ENCODE measurements at regions not wholly inside any gene's neighbourhood (a gene's known extent, or its start where the extent isn't known, plus 50 kb on each side); places are given as distances from the start of the nearest gene placed in this dataset.

DNA sequence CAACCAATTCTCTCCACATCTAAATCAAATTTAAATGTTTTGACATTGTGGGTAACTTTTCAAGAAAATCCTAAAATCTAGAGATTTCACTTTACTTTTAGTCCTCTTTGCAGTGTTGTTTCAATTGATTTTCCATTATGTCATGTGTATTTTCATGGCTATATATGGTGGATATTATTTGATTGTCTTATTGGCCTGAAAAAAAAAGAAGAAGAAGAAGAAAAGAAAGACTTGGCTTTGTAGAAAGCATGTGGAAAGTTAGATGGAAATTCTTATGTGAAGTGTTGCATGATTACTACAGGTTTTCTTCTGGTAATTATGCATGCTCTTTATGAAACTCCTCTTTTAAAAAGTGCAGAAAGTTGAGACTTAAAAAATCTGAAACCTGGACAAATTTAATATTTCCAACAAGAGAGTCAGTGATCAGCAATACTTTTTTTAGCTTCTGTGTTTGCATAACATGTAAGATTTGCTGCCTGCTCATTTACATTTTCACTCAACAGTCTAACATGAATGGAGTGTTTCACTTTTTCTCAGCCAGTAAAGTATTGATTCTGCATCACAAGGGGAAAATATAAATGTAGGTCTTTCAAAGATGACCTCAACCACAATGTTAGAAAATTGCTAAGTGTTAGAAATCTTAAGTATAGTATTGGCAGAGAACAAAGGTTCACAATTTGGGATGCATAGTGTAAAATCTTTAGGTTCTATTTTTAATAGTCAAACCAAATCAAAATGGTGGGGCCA lies 438.7 kb downstream of the BCKDHB start:
- no peaks in the 10 kb centered on the region for H3K4me1 ChIP-seq (ENCODE audit: insufficient read depth)
- no peak for DNase-seq (ENCODE audit: low spot score)
- no peak overlapping the region for H3K4me3 ChIP-seq
- no peaks in the 10 kb centered on the region for H3K9me2 ChIP-seq (replicated peaks; ENCODE audit: insufficient read depth)
- TF ChIP-seq EZH2 (IDR thresholded peaks at IDR 0.05; ENCODE audit: borderline replicate concordance) = no peak
- no peak for TF ChIP-seq CTCF (IDR thresholded peaks at IDR 0.05; ENCODE audit: poor library complexity)
- no peak for TF ChIP-seq EZH2phosphoT487 (IDR thresholded peaks at IDR 0.05; ENCODE audit: low read depth, severe bottlenecking, unreplicated experiment)
- H3K27ac ChIP-seq = no peak overlapping the region
- no peak overlapping the region for H2AFZ ChIP-seq
- H3K27me3 ChIP-seq = no peaks in the 10 kb centered on the region
- no peak overlapping the region for H3K4me2 ChIP-seq
- H4K20me1 ChIP-seq (ENCODE audit: insufficient read depth, poor library complexity, severe bottlenecking) = no peaks in the 10 kb centered on the region
- H3K36me3 ChIP-seq (replicated peaks; ENCODE audit: insufficient read depth, low read depth) = no peaks in the 10 kb centered on the region
- no peaks in the 10 kb centered on the region for H3K79me2 ChIP-seq
- no peaks in the 10 kb centered on the region for H3K9me3 ChIP-seq (ENCODE audit: low read depth)

GRCh38 chr6:80544555-80544954 lies 438.1 kb downstream of the BCKDHB start:
- DNase-seq (ENCODE audit: low spot score) = peak; percentile 17
- Histone ChIP-seq H3K4me1 (ENCODE audit: insufficient read depth) (no peaks in the 10 kb centered on the region), H4K20me1 (ENCODE audit: insufficient read depth, poor library complexity, severe bottlenecking) (no peaks in the 10 kb centered on the region), H3K4me2 (no peak overlapping the region), H3K9me3 (ENCODE audit: low read depth) (no peaks in the 10 kb centered on the region), H3K27ac (no peak overlapping the region), H3K9me2 (replicated peaks; ENCODE audit: insufficient read depth) (no peaks in the 10 kb centered on the region), H2AFZ (no peak overlapping the region), H3K36me3 (replicated peaks; ENCODE audit: insufficient read depth, low read depth) (no peaks in the 10 kb centered on the region), H3K27me3 (no peaks in the 10 kb centered on the region), H3K79me2 (no peaks in the 10 kb centered on the region), H3K4me3 (no peak overlapping the region)
- no peak for TF ChIP-seq CTCF (IDR thresholded peaks at IDR 0.05; ENCODE audit: poor library complexity)
- TF ChIP-seq EZH2phosphoT487 (IDR thresholded peaks at IDR 0.05; ENCODE audit: low read depth, severe bottlenecking, unreplicated experiment) = no peak
- no peak for TF ChIP-seq EZH2 (IDR thresholded peaks at IDR 0.05; ENCODE audit: borderline replicate concordance)

- Histone ChIP-seq H3K27me3 (no peaks in the 10 kb centered on the region), H2AFZ (no peak overlapping the region), H4K20me1 (ENCODE audit: insufficient read depth, poor library complexity, severe bottlenecking) (no peaks in the 10 kb centered on the region), H3K79me2 (no peaks in the 10 kb centered on the region), H3K4me1 (ENCODE audit: insufficient read depth) (no peaks in the 10 kb centered on the region), H3K9me2 (replicated peaks; ENCODE audit: insufficient read depth) (no peaks in the 10 kb centered on the region), H3K4me2 (no peak overlapping the region), H3K9me3 (ENCODE audit: low read depth) (no peaks in the 10 kb centered on the region), H3K36me3 (replicated peaks; ENCODE audit: insufficient read depth, low read depth) (no peaks in the 10 kb centered on the region), H3K27ac (no peak overlapping the region), H3K4me3 (no peak overlapping the region)
- DNase-seq (ENCODE audit: low spot score) = peak; percentile 9
- no peak for TF ChIP-seq EZH2 (IDR thresholded peaks at IDR 0.05; ENCODE audit: borderline replicate concordance)
- no peak for TF ChIP-seq CTCF (IDR thresholded peaks at IDR 0.05; ENCODE audit: poor library complexity)
- WGBS (ENCODE audit: low lambda C conversion rate, missing lambda C conversion rate) = 85% methylated on average over 10 of the region's 10 CpGs
These were observed 437.2 kb downstream of the BCKDHB start for GRCh38 chr6:80543598-80544222.

Data from hepatocyte (in vitro differentiated cells).